SKM-1 treated with dmso at 0.1 percent for 144 hours (cell line): ENCODE measurements at regions not wholly inside any gene's neighbourhood (a gene's known extent, or its start where the extent isn't known, plus 50 kb on each side); places are given as distances from the start of the nearest gene placed in this dataset.
"Not testable (repeated sequence)": the region's sequence is repeated elsewhere in the genome, so short reads cannot be mapped to it uniquely, and the experiment has no call there.

Experiments used
- DNase-seq: peaks from one replicate; lab custom pipeline; 2025; ENCODE audit not compliant: unreplicated experiment; lab: John Stamatoyannopoulos, UW

- no peak for DNase-seq
Observed at GRCh38 chr20:48447456-48447855, 380.3 kb downstream of the PREX1 start.

- DNase-seq = no peak
Observed at GRCh38 chr20:48445827-48446226, 382.0 kb downstream of the PREX1 start.

- DNase-seq = no peak
Observed at GRCh38 chr20:48444249-48444648, 383.6 kb downstream of the PREX1 start.

- no peak for DNase-seq
Observed at GRCh38 chr20:48440916-48441315, 386.9 kb downstream of the PREX1 start.

- not testable (repeated sequence) for DNase-seq
Observed at GRCh38 chr20:48440261-48440660, 387.5 kb downstream of the PREX1 start.

- DNase-seq = no peak
Observed at GRCh38 chr20:48437146-48437545, 390.7 kb downstream of the PREX1 start.

GRCh38 chr20:48436609-48437008 lies 391.2 kb downstream of the PREX1 start:
- DNase-seq = not testable (repeated sequence)

- DNase-seq = no peak
Observed at GRCh38 chr20:48433178-48433577, 394.6 kb downstream of the PREX1 start.

- DNase-seq = no peak
Observed at GRCh38 chr20:48432494-48432832, 395.3 kb downstream of the PREX1 start.

GRCh38 chr20:48431653-48432493 lies 395.9 kb downstream of the PREX1 start:
- DNase-seq = no peak

- no peak for DNase-seq
Observed at GRCh38 chr20:48426630-48427029, 401.2 kb downstream of the PREX1 start.

- no peak for DNase-seq
Observed at GRCh38 chr20:48425817-48426612, 401.8 kb downstream of the PREX1 start.

GRCh38 chr20:48425321-48425720 lies 402.5 kb downstream of the PREX1 start:
- no peak for DNase-seq

GRCh38 chr20:48422242-48422960 lies 405.4 kb downstream of the PREX1 start:
- no peak for DNase-seq

- DNase-seq = no peak
Observed at GRCh38 chr20:48421547-48421946, 406.3 kb downstream of the PREX1 start.

- no peak for DNase-seq
Observed at GRCh38 chr20:48420176-48420575, 407.6 kb downstream of the PREX1 start.

GRCh38 chr20:48419173-48419572 lies 408.6 kb downstream of the PREX1 start:
- no peak for DNase-seq

GRCh38 chr20:48416002-48416401 lies 411.8 kb downstream of the PREX1 start:
- DNase-seq = no peak

GRCh38 chr20:48414786-48415185 lies 413.0 kb downstream of the PREX1 start:
- DNase-seq = no peak

- DNase-seq = no peak
Observed at GRCh38 chr20:48411919-48412522, 415.8 kb downstream of the PREX1 start.

- DNase-seq = no peak
Observed at GRCh38 chr20:48411245-48411644, 416.6 kb downstream of the PREX1 start.
